ENCODE measurements at regions not wholly inside any gene's neighbourhood (a gene's known extent, or its start where the extent isn't known, plus 50 kb on each side); places are given as distances from the start of the nearest gene placed in this dataset.

GRCh38 chr15:81752546-81752942 is 293.3 kb downstream of the MEX3B start:
- no peak for TF ChIP-seq POLR2AphosphoS5 (IDR thresholded peaks at IDR 0.05; ENCODE audit: low read depth, low read length)
- TF ChIP-seq POLR2A (IDR thresholded peaks at IDR 0.05; ENCODE audit: low read depth, low read length): no peak
- no peak for TF ChIP-seq POU2F2 (IDR thresholded peaks at IDR 0.05; ENCODE audit: low read depth, low read length)

Measured in GM12891 (cell line).